ENCODE measurements at regions not wholly inside any gene's neighbourhood (a gene's known extent, or its start where the extent isn't known, plus 50 kb on each side); places are given as distances from the start of the nearest gene placed in this dataset.

- no peak for TF ChIP-seq CTCF (IDR thresholded peaks at IDR 0.05; ENCODE audit: low read depth, low read length, missing control alignments)
Observed at GRCh38 chr12:111161898-111162297, 207.0 kb downstream of the PHETA1 start.

GRCh38 chr12:111160350-111161241, 208.3 kb downstream of the PHETA1 start:
- H3K4me3 ChIP-seq (replicated peaks; ENCODE audit: low read depth, low read length) = no peak overlapping the region
- TF ChIP-seq CTCF (IDR thresholded peaks at IDR 0.05; ENCODE audit: low read depth, low read length, missing control alignments) = no peak
- no peak for DNase-seq (ENCODE audit: extremely low read depth, low read depth)

More at GRCh38 chr12:111161898-111162297, 207.0 kb downstream of the PHETA1 start:
- H3K4me3 ChIP-seq (replicated peaks; ENCODE audit: low read depth, low read length) = no peak overlapping the region
- no peak for DNase-seq (ENCODE audit: extremely low read depth, low read depth)

GRCh38 chr12:111158992-111159391, 209.9 kb downstream of the PHETA1 start:
- TF ChIP-seq CTCF (IDR thresholded peaks at IDR 0.05; ENCODE audit: low read depth, low read length, missing control alignments) = no peak
- DNase-seq (ENCODE audit: extremely low read depth, low read depth) = no peak
- H3K4me3 ChIP-seq (replicated peaks; ENCODE audit: low read depth, low read length) = no peak overlapping the region

- no peak for TF ChIP-seq CTCF (IDR thresholded peaks at IDR 0.05; ENCODE audit: low read depth, low read length, missing control alignments)
- DNase-seq (ENCODE audit: extremely low read depth, low read depth) = no peak
- no peak overlapping the region for H3K4me3 ChIP-seq (replicated peaks; ENCODE audit: low read depth, low read length)
Observed at GRCh38 chr12:111157486-111157885, 211.4 kb downstream of the PHETA1 start.

- TF ChIP-seq CTCF (IDR thresholded peaks at IDR 0.05; ENCODE audit: low read depth, low read length, missing control alignments) = no peak
- DNase-seq (ENCODE audit: extremely low read depth, low read depth) = no peak
Observed at GRCh38 chr12:111156304-111156703, 212.6 kb downstream of the PHETA1 start.

GRCh38 chr12:111155521-111155920, 213.4 kb downstream of the PHETA1 start:
- DNase-seq (ENCODE audit: extremely low read depth, low read depth) = no peak
- no peak overlapping the region for H3K4me3 ChIP-seq (replicated peaks; ENCODE audit: low read depth, low read length)
- TF ChIP-seq CTCF (IDR thresholded peaks at IDR 0.05; ENCODE audit: low read depth, low read length, missing control alignments) = no peak

More at GRCh38 chr12:111156304-111156703, 212.6 kb downstream of the PHETA1 start:
- H3K4me3 ChIP-seq (replicated peaks; ENCODE audit: low read depth, low read length) = no peak overlapping the region
